ENCODE measurements at regions not wholly inside any gene's neighbourhood (a gene's known extent, or its start where the extent isn't known, plus 50 kb on each side); places are given as distances from the start of the nearest gene placed in this dataset.

DNA sequence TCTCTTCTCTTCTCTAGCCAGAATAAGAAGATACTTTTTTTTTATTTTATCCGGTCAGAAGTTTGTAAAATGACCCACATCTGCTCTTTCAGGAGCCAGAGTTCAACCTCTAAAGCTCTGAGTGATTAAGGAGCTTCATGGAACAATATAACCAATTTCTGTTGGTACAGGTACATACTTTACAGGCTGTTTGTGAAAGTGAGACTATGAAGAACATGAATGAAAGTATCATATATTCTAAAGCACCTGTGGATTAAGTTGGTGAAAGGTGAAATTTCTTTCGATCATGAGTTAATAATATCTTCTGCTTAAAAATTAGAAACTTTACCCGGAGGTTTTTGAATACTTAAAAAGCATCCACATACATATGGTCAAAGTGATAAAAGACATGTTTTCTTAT is 65.2 kb downstream of the DMRT2 start:
- TF ChIP-seq POLR2A (IDR thresholded peaks at IDR 0.05; ENCODE audit: low read depth, low read length) (no peak), POLR2AphosphoS5 (IDR thresholded peaks at IDR 0.05; ENCODE audit: low read depth, low read length) (no peak)
